GM12878 (cell line): ENCODE measurements at regions not wholly inside any gene's neighbourhood (a gene's known extent, or its start where the extent isn't known, plus 50 kb on each side); places are given as distances from the start of the nearest gene placed in this dataset.

Source experiments
- BCLAF1 ChIP-seq: fragments of 450-650 bp; IDR thresholded peaks from 2 replicates; pipeline ENCODE4 v1.6.1; 2017; ENCODE audit warnings: antibody characterized with exemption, mild to moderate bottlenecking, moderate library complexity
- CBFB ChIP-seq: IDR thresholded peaks from 2 replicates; pipeline ENCODE4 v1.6.1; 2016; ENCODE audit warnings: antibody characterized with exemption, low read depth
- CHD2 ChIP-seq: IDR thresholded peaks from 2 replicates; pipeline ENCODE4 v1.6.1; 2011; ENCODE audit warnings: low read depth, low read length, improper control_type of control experiment, borderline replicate concordance
- E4F1 ChIP-seq: fragments of 450-650 bp; IDR thresholded peaks from 2 replicates; pipeline ENCODE4 v1.6.1; 2018; ENCODE audit warnings: borderline replicate concordance, mild to moderate bottlenecking; ENCODE audit not compliant: partially characterized antibody
- KAT2A ChIP-seq: conservative IDR thresholded peaks from 2 replicates; pipeline ENCODE4 v1.6.1; 2011; ENCODE audit warnings: low read depth, low read length; ENCODE audit not compliant: control insufficient read depth
- KLF5 ChIP-seq: fragments of 450-650 bp; IDR thresholded peaks from 2 replicates; pipeline ENCODE4 v1.6.1; 2014; ENCODE audit warnings: mild to moderate bottlenecking; ENCODE audit not compliant: partially characterized antibody
- LARP7 ChIP-seq: fragments of 450-650 bp; IDR thresholded peaks from 2 replicates; pipeline ENCODE4 v1.6.1; 2017; ENCODE audit warnings: mild to moderate bottlenecking
- MTA2 ChIP-seq: fragments of 450-650 bp; IDR thresholded peaks from 2 replicates; pipeline ENCODE4 v1.6.1; 2016; ENCODE audit warnings: low read depth, mild to moderate bottlenecking, moderate library complexity
- NFIC ChIP-seq: IDR thresholded peaks from 2 replicates; pipeline ENCODE4 v1.6.1; 2012; ENCODE audit warnings: low read depth, mild to moderate bottlenecking, inconsistent platforms, low read length, moderate library complexity
- NR2F1 ChIP-seq: fragments of 450-650 bp; conservative IDR thresholded peaks from 2 replicates; pipeline ENCODE4 v1.6.1; 2017; ENCODE audit warnings: mild to moderate bottlenecking
- POU2F2 ChIP-seq: IDR thresholded peaks from 3 replicates; pipeline ENCODE4 v1.6.1; 2011; ENCODE audit warnings: low read depth, mild to moderate bottlenecking, low read length, borderline replicate concordance
- RELB ChIP-seq: fragments of 450-650 bp; IDR thresholded peaks from 2 replicates; pipeline ENCODE4 v1.6.1; 2017; ENCODE audit warnings: low read depth, mild to moderate bottlenecking, moderate library complexity
- REST ChIP-seq: IDR thresholded peaks from 2 replicates; pipeline ENCODE4 v1.6.1; 2012; ENCODE audit warnings: mild to moderate bottlenecking, low read depth, low read length
- SMAD1 ChIP-seq: fragments of 450-650 bp; IDR thresholded peaks from 2 replicates; pipeline ENCODE4 v1.6.1; 2018; ENCODE audit warnings: mild to moderate bottlenecking, low read depth; ENCODE audit not compliant: partially characterized antibody
- ZNF207 ChIP-seq: fragments of 450-650 bp; IDR thresholded peaks from 2 replicates; pipeline ENCODE4 v1.6.1; 2014; ENCODE audit warnings: antibody characterized with exemption, mild to moderate bottlenecking, borderline replicate concordance
- ZNF592 ChIP-seq: fragments of 450-650 bp; IDR thresholded peaks from 2 replicates; pipeline ENCODE4 v1.6.1; 2017; ENCODE audit warnings: mild to moderate bottlenecking, moderate library complexity

- TF ChIP-seq BCLAF1 = no peak
- TF ChIP-seq KLF5 = no peak
- TF ChIP-seq MTA2 = peak; percentile 51; the same call in 1 of the 2 replicates
- no peak for TF ChIP-seq REST
- no peak for TF ChIP-seq SMAD1
- TF ChIP-seq POU2F2 = peak; percentile 78; the same call in 2 of the 3 replicates
- peak; percentile 30; the same call in 1 of the 2 replicates for TF ChIP-seq RELB
- peak; percentile 78 for TF ChIP-seq NFIC
- TF ChIP-seq CHD2 = no peak
- no peak for TF ChIP-seq CBFB
- no peak for TF ChIP-seq LARP7
- no peak for TF ChIP-seq KAT2A
- TF ChIP-seq ZNF207 = no peak
- no peak for TF ChIP-seq ZNF592
- TF ChIP-seq E4F1 = no peak
- no peak for TF ChIP-seq NR2F1
Measured at GRCh38 chr4:83178029-83178428, 63.5 kb upstream of the PLAC8 start (continued).
